DOHH2 (cell line): ENCODE measurements at regions not wholly inside any gene's neighbourhood (a gene's known extent, or its start where the extent isn't known, plus 50 kb on each side); places are given as distances from the start of the nearest gene placed in this dataset.

Experiments used
- H3F3A ChIP-seq: fragments of 200-600 bp; sonication (generic), shearing (Covaris generic); 2 replicates; pipeline ENCODE4 v1.6.0; 2016; ENCODE audit warnings: antibody characterized with exemption, mild to moderate bottlenecking; ENCODE audit not compliant: control insufficient read depth, insufficient read depth
- H3K27ac ChIP-seq: fragments of 200-600 bp; sonication (generic); 2 replicates; pipeline ENCODE4 v1.5.1; 2014; ENCODE audit warnings: low read depth, mild to moderate bottlenecking, low read length, moderate library complexity
- H3K27me3 ChIP-seq: fragments of 200-600 bp; sonication (generic); 2 replicates; pipeline ENCODE4 v1.6.1; 2014; ENCODE audit warnings: mild to moderate bottlenecking, low read length, mixed read lengths; ENCODE audit not compliant: control insufficient read depth
- H3K36me3 ChIP-seq: fragments of 200-600 bp; sonication (generic); 2 replicates; pipeline ENCODE4 v1.6.1; 2014; ENCODE audit warnings: mild to moderate bottlenecking, low read length, moderate library complexity, mixed read lengths; ENCODE audit not compliant: control insufficient read depth
- H3K4me1 ChIP-seq: fragments of 200-600 bp; sonication (generic); 2 replicates; pipeline ENCODE4 v1.6.1; 2014; ENCODE audit warnings: mild to moderate bottlenecking, low read length, mixed read lengths; ENCODE audit not compliant: control insufficient read depth
- H3K4me2 ChIP-seq: fragments of 200-600 bp; sonication (generic); 2 replicates; pipeline ENCODE4 v1.6.0; 2014; ENCODE audit warnings: mild to moderate bottlenecking, low read length, moderate library complexity
- H3K4me3 ChIP-seq: fragments of 200-600 bp; sonication (generic); 2 replicates; pipeline ENCODE4 v1.5.1; 2014; ENCODE audit warnings: mild to moderate bottlenecking, low read length, mixed read lengths
- H3K79me2 ChIP-seq: fragments of 200-600 bp; sonication (generic); 2 replicates; pipeline ENCODE4 v1.6.1; 2014; ENCODE audit warnings: mild to moderate bottlenecking, low read length, mixed read lengths; ENCODE audit not compliant: control insufficient read depth
- H3K9me2 ChIP-seq: fragments of 200-600 bp; sonication (generic); replicated peaks from 2 replicates; pipeline ENCODE4 v1.6.1; 2014; ENCODE audit warnings: mild to moderate bottlenecking, low read length, mixed read lengths; ENCODE audit not compliant: control insufficient read depth
- H3K9me3 ChIP-seq: fragments of 200-600 bp; sonication (generic); 2 replicates; pipeline ENCODE4 v1.6.1; 2014; ENCODE audit warnings: antibody characterized with exemption, low read length, mixed read lengths; ENCODE audit not compliant: control insufficient read depth, insufficient read depth
- H4K20me1 ChIP-seq: fragments of 200-600 bp; sonication (generic); 2 replicates; pipeline ENCODE4 v1.6.0; 2014; ENCODE audit warnings: low read depth, mild to moderate bottlenecking, antibody characterized with exemption, low read length, moderate library complexity; ENCODE audit not compliant: control insufficient read depth, insufficient read depth
- EZH2phosphoT487 ChIP-seq: fragments of 200-600 bp; sonication (generic); IDR thresholded peaks from 2 replicates; pipeline ENCODE4 v1.6.1; 2017; ENCODE audit warnings: borderline replicate concordance, mild to moderate bottlenecking, antibody characterized with exemption, low read length, moderate library complexity, mixed read lengths
- TF ChIP-seq, protein P1 (sequence below): fragments of 200-600 bp; sonication (generic); IDR thresholded peaks from one replicate; pipeline ENCODE4 v1.5.1; 2014; ENCODE audit warnings: antibody characterized with exemption, mild to moderate bottlenecking, low read depth, low read length; ENCODE audit not compliant: poor library complexity, severe bottlenecking

- Histone ChIP-seq H3K4me1 (no peaks in the 10 kb centered on the region), H3K9me2 (no peaks in the 10 kb centered on the region), H3F3A (no peaks in the 10 kb centered on the region), H3K27ac (no peak overlapping the region), H3K27me3 (no peaks in the 10 kb centered on the region), H3K4me2 (no peak overlapping the region), H3K79me2 (no peaks in the 10 kb centered on the region), H3K36me3 (no peaks in the 10 kb centered on the region), H3K9me3 (no peaks in the 10 kb centered on the region), H4K20me1 (no peaks in the 10 kb centered on the region), H3K4me3 (no peak overlapping the region)
- TF ChIP-seq, protein P1, sequence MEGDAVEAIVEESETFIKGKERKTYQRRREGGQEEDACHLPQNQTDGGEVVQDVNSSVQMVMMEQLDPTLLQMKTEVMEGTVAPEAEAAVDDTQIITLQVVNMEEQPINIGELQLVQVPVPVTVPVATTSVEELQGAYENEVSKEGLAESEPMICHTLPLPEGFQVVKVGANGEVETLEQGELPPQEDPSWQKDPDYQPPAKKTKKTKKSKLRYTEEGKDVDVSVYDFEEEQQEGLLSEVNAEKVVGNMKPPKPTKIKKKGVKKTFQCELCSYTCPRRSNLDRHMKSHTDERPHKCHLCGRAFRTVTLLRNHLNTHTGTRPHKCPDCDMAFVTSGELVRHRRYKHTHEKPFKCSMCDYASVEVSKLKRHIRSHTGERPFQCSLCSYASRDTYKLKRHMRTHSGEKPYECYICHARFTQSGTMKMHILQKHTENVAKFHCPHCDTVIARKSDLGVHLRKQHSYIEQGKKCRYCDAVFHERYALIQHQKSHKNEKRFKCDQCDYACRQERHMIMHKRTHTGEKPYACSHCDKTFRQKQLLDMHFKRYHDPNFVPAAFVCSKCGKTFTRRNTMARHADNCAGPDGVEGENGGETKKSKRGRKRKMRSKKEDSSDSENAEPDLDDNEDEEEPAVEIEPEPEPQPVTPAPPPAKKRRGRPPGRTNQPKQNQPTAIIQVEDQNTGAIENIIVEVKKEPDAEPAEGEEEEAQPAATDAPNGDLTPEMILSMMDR = no peak
- no peak for TF ChIP-seq EZH2phosphoT487
These were observed 134.4 kb upstream of the TBL1X start for GRCh38 chrX:9330249-9330982.

GRCh38 chrX:9333873-9334560, 130.8 kb upstream of the TBL1X start:
- H3K27me3 ChIP-seq = no peaks in the 10 kb centered on the region
- H3K27ac ChIP-seq = no peak overlapping the region
- no peaks in the 10 kb centered on the region for H3K36me3 ChIP-seq
- no peak overlapping the region for H3K4me3 ChIP-seq
- peaks cover 13% of the 10 kb centered on the region for H3K4me1 ChIP-seq
- H3K79me2 ChIP-seq = no peaks in the 10 kb centered on the region
- H3K9me3 ChIP-seq = no peaks in the 10 kb centered on the region
- H3K9me2 ChIP-seq = no peaks in the 10 kb centered on the region
- H4K20me1 ChIP-seq = no peaks in the 10 kb centered on the region
- H3F3A ChIP-seq = no peaks in the 10 kb centered on the region
- TF ChIP-seq, protein P1 = no peak
- TF ChIP-seq EZH2phosphoT487 = no peak
- no peak overlapping the region for H3K4me2 ChIP-seq

GRCh38 chrX:9335251-9335650, 129.6 kb upstream of the TBL1X start:
- Histone ChIP-seq H3K4me1 (peaks cover 25% of the 10 kb centered on the region), H3K4me3 (no peak overlapping the region), H4K20me1 (no peaks in the 10 kb centered on the region), H3K9me2 (no peaks in the 10 kb centered on the region), H3K9me3 (no peaks in the 10 kb centered on the region), H3K4me2 (no peak overlapping the region), H3F3A (no peaks in the 10 kb centered on the region), H3K36me3 (no peaks in the 10 kb centered on the region), H3K27me3 (no peaks in the 10 kb centered on the region), H3K79me2 (no peaks in the 10 kb centered on the region), H3K27ac (no peak overlapping the region)
- TF ChIP-seq EZH2phosphoT487 = no peak
- TF ChIP-seq, protein P1 = no peak
